NCI-H69 (cell line): ENCODE measurements at regions not wholly inside any gene's neighbourhood (a gene's known extent, or its start where the extent isn't known, plus 50 kb on each side); places are given as distances from the start of the nearest gene placed in this dataset.

Experiments used
- DNase-seq: peaks from one replicate; lab custom pipeline; 2025; lab: John Stamatoyannopoulos, UW

GRCh38 chr20:22404419-22405170 is 179.8 kb downstream of the FOXA2 start:
- peak; percentile 71 for DNase-seq

GRCh38 chr20:22403632-22404361 is 180.6 kb downstream of the FOXA2 start:
- peak; percentile 93 for DNase-seq

- peak; percentile 97 for DNase-seq
Observed at GRCh38 chr20:22403022-22403631, 181.2 kb downstream of the FOXA2 start.

- peak; percentile 98 for DNase-seq
Observed at GRCh38 chr20:22402550-22402949, 181.8 kb downstream of the FOXA2 start.

- no peak for DNase-seq
Observed at GRCh38 chr20:22400440-22400839, 183.9 kb downstream of the FOXA2 start.

GRCh38 chr20:22394583-22394982 is 189.8 kb downstream of the FOXA2 start:
- DNase-seq: peak; percentile 74

- DNase-seq: no peak
Observed at GRCh38 chr20:22390543-22390903, 193.8 kb downstream of the FOXA2 start.

GRCh38 chr20:22389836-22390542 is 194.4 kb downstream of the FOXA2 start:
- DNase-seq: peak; percentile 98

GRCh38 chr20:22387452-22387851 is 196.9 kb downstream of the FOXA2 start:
- DNase-seq: peak; percentile 40

- no peak for DNase-seq
Observed at GRCh38 chr20:22386306-22386623, 198.1 kb downstream of the FOXA2 start.

- peak; percentile 88 for DNase-seq
Observed at GRCh38 chr20:22385602-22386305, 198.6 kb downstream of the FOXA2 start.

- DNase-seq: no peak
Observed at GRCh38 chr20:22384978-22385377, 199.4 kb downstream of the FOXA2 start.

- DNase-seq: no peak
Observed at GRCh38 chr20:22383156-22383555, 201.2 kb downstream of the FOXA2 start.

- DNase-seq: peak; percentile 65
Observed at GRCh38 chr20:22382742-22383141, 201.6 kb downstream of the FOXA2 start.

- peak; percentile 82 for DNase-seq
Observed at GRCh38 chr20:22381812-22382416, 202.5 kb downstream of the FOXA2 start.

- peak; percentile 88 for DNase-seq
Observed at GRCh38 chr20:22379472-22379871, 204.9 kb downstream of the FOXA2 start.

- peak; percentile 96 for DNase-seq
Observed at GRCh38 chr20:22374678-22375590, 209.4 kb downstream of the FOXA2 start.

GRCh38 chr20:22374066-22374465 is 210.3 kb downstream of the FOXA2 start:
- peak; percentile 91 for DNase-seq

GRCh38 chr20:22373164-22373895 is 211.0 kb downstream of the FOXA2 start:
- peak; percentile 67 for DNase-seq

GRCh38 chr20:22371843-22372242 is 212.5 kb downstream of the FOXA2 start:
- peak; percentile 34 for DNase-seq
